ENCODE measurements at regions not wholly inside any gene's neighbourhood (a gene's known extent, or its start where the extent isn't known, plus 50 kb on each side); places are given as distances from the start of the nearest gene placed in this dataset.

DNA sequence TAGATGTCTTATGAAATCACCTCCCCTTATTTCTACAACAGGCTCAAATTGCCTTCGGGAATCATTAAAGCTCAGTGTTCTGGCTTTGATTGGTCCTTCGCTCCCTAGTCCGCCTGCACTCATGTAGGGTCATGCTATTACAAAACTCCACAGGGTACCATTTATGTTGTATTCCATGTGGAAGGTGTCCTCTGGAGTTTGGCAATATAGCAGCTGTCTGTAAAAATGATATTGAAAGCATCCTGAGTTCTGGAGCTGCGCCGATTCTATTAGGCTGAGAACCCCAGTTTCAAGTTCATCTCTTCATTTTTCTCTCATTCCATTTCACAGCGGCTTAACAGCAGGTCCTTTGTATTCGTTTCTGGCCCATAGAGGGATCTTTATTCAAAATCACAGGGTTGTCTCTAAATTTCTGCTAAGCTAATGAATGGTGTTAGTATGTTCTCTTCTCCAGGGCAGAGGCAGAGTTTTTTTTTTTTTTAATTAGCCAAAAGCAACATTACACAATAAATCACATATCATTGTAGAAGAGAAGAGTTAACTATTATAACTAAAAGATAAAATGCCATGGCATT, 71.9 kb upstream of the TEKT1 start:
- Histone ChIP-seq H3K9ac (ENCODE audit: extremely low read depth, low read length, poor library complexity, severe bottlenecking) (no peak overlapping the region), H3K9me3 (ENCODE audit: control insufficient read depth, low read length) (no peaks in the 10 kb centered on the region), H3K27ac (ENCODE audit: low read depth, low read length) (no peak overlapping the region), H3K4me1 (ENCODE audit: control insufficient read depth, insufficient read depth, low read length) (no peaks in the 10 kb centered on the region), H3K27me3 (ENCODE audit: control insufficient read depth, insufficient read depth, low read length, poor library complexity, severe bottlenecking) (peaks cover 9% of the 10 kb centered on the region), H3K4me3 (ENCODE audit: low read length) (no peak overlapping the region), H3K36me3 (ENCODE audit: control insufficient read depth, insufficient read depth, low read length) (no peaks in the 10 kb centered on the region)
- Mint-ChIP-seq H3K4me1 (no peaks in the 10 kb centered on the region), H3K27me3 (ENCODE audit: insufficient read depth) (no peaks in the 10 kb centered on the region), H3K27ac (no peak overlapping the region), H3K9me3 (no peaks in the 10 kb centered on the region), H3K36me3 (ENCODE audit: low read depth) (peaks cover 20% of the 10 kb centered on the region), H3K4me3 (no peak overlapping the region)
- TF ChIP-seq, protein P1, sequence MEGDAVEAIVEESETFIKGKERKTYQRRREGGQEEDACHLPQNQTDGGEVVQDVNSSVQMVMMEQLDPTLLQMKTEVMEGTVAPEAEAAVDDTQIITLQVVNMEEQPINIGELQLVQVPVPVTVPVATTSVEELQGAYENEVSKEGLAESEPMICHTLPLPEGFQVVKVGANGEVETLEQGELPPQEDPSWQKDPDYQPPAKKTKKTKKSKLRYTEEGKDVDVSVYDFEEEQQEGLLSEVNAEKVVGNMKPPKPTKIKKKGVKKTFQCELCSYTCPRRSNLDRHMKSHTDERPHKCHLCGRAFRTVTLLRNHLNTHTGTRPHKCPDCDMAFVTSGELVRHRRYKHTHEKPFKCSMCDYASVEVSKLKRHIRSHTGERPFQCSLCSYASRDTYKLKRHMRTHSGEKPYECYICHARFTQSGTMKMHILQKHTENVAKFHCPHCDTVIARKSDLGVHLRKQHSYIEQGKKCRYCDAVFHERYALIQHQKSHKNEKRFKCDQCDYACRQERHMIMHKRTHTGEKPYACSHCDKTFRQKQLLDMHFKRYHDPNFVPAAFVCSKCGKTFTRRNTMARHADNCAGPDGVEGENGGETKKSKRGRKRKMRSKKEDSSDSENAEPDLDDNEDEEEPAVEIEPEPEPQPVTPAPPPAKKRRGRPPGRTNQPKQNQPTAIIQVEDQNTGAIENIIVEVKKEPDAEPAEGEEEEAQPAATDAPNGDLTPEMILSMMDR (conservative IDR thresholded peaks at IDR 0.05), result no peak
- DNase-seq, result no peak
- 94 to 100% methylated on average over 5 to 7 of the region's 7 CpGs for WGBS, 2 experiments (ENCODE audit: insufficient coverage in 1 of 2, insufficient read length in 1 of 2)

DNA sequence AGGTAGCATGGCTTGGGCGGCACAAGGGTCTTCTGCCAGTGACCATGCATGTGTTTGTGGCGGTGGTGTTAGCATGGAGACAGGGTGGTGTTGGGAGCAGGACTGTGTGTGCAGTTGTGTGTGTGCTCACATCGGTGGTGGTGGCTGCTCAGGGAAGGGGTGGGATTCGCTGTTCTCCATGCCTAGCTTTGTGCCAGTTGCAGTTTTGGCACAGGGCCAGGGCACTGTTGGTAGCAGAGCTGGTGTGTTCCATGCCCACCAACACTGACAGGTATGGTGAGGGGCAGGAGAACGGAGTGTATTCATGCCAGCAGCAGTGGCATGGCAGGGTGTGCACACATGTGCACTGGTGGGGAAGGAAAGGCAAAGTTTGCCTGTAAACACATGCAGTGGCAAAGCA, 77.3 kb upstream of the TEKT1 start:
- no peak for DNase-seq
- peaks cover 7% of the 10 kb centered on the region for H3K36me3 Mint-ChIP-seq (ENCODE audit: low read depth)
- H3K9me3 Mint-ChIP-seq, result peaks cover 14% of the 10 kb centered on the region
- H3K4me3 Mint-ChIP-seq, result no peak overlapping the region
- Histone ChIP-seq H3K27me3 (ENCODE audit: control insufficient read depth, insufficient read depth, low read length, poor library complexity, severe bottlenecking) (peaks cover 41% of the 10 kb centered on the region), H3K9ac (ENCODE audit: extremely low read depth, low read length, poor library complexity, severe bottlenecking) (no peak overlapping the region), H3K27ac (ENCODE audit: low read depth, low read length) (no peak overlapping the region), H3K4me1 (ENCODE audit: control insufficient read depth, insufficient read depth, low read length) (no peaks in the 10 kb centered on the region), H3K9me3 (ENCODE audit: control insufficient read depth, low read length) (no peaks in the 10 kb centered on the region), H3K36me3 (ENCODE audit: control insufficient read depth, insufficient read depth, low read length) (no peaks in the 10 kb centered on the region), H3K4me3 (ENCODE audit: low read length) (no peak overlapping the region)
- no peak overlapping the region for H3K27ac Mint-ChIP-seq
- no peaks in the 10 kb centered on the region for H3K4me1 Mint-ChIP-seq
- TF ChIP-seq, protein P1 (conservative IDR thresholded peaks at IDR 0.05), result no peak
- peaks cover 17% of the 10 kb centered on the region for H3K27me3 Mint-ChIP-seq (ENCODE audit: insufficient read depth)
- 83 to 89% methylated on average over 1 to 5 of the region's 5 CpGs for WGBS, 2 experiments (ENCODE audit: insufficient coverage in 1 of 2, insufficient read length in 1 of 2)

DNA sequence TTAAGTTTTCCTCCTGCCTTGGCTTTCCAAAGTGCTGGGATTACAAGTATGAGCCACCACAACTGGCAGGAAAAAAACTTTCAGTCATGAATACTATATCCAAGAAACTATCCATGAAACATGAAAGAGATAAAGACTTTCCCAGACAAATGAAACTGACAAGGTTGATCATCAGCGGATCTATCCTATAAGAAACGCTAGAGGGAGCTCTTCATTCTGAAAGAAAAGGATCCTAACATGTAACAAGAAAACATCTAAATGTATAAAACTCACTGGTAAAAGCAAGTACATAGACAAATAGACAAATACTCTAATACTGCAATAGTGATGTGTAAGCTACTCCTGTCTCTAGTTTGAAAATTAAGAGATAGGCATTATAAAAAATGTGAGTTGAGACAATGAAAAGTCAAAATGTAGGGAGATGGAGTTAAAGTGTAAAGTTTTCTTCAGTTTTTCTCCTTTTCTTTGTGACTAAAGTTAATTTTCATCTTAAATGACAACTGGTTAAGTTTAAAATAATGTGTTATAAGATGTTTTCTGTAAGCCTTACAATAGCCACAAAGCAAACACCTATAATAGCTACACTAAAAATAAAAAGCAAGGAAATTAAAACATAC, 79.6 kb upstream of the TEKT1 start:
- Mint-ChIP-seq H3K4me3 (no peak overlapping the region), H3K4me1 (no peaks in the 10 kb centered on the region), H3K27ac (no peak overlapping the region), H3K36me3 (ENCODE audit: low read depth) (peaks cover 5% of the 10 kb centered on the region), H3K27me3 (ENCODE audit: insufficient read depth) (peaks cover 36% of the 10 kb centered on the region), H3K9me3 (peaks cover 29% of the 10 kb centered on the region)
- WGBS, 2 experiments (ENCODE audit: insufficient coverage in 1 of 2, insufficient read length in 1 of 2), result 3 to 8% methylated on average over 2 of the region's 2 CpGs
- Histone ChIP-seq H3K9ac (ENCODE audit: extremely low read depth, low read length, poor library complexity, severe bottlenecking) (no peak overlapping the region), H3K4me1 (ENCODE audit: control insufficient read depth, insufficient read depth, low read length) (no peaks in the 10 kb centered on the region), H3K27me3 (ENCODE audit: control insufficient read depth, insufficient read depth, low read length, poor library complexity, severe bottlenecking) (peaks cover 63% of the 10 kb centered on the region), H3K36me3 (ENCODE audit: control insufficient read depth, insufficient read depth, low read length) (no peaks in the 10 kb centered on the region), H3K27ac (ENCODE audit: low read depth, low read length) (no peak overlapping the region), H3K9me3 (ENCODE audit: control insufficient read depth, low read length) (no peaks in the 10 kb centered on the region), H3K4me3 (ENCODE audit: low read length) (no peak overlapping the region)
- no peak for DNase-seq
- TF ChIP-seq, protein P1 (conservative IDR thresholded peaks at IDR 0.05), result peak; percentile 83

Data from endodermal cell (in vitro differentiated cells).